H1 (cell line): ENCODE measurements at regions not wholly inside any gene's neighbourhood (a gene's known extent, or its start where the extent isn't known, plus 50 kb on each side); places are given as distances from the start of the nearest gene placed in this dataset.

Source experiments
- RNF2 ChIP-seq: fragments of 200-900, 300-1000 bp; sonication (generic); IDR thresholded peaks from 2 replicates; pipeline ENCODE4 v1.7.1; 2016; ENCODE audit warnings: borderline replicate concordance, low read depth, mild to moderate bottlenecking, antibody characterized with exemption, low read length; ENCODE audit not compliant: poor library complexity, severe bottlenecking; ENCODE audit errors: missing control alignments
- TAF1 ChIP-seq: IDR thresholded peaks from 2 replicates; pipeline ENCODE4 v1.6.1; 2011; ENCODE audit warnings: mild to moderate bottlenecking, low read depth, low read length
- TF ChIP-seq, protein P1 (sequence below): IDR thresholded peaks from 2 replicates; pipeline ENCODE4 v1.6.1; 2011; ENCODE audit warnings: low read length, improper control_type of control experiment

DNA sequence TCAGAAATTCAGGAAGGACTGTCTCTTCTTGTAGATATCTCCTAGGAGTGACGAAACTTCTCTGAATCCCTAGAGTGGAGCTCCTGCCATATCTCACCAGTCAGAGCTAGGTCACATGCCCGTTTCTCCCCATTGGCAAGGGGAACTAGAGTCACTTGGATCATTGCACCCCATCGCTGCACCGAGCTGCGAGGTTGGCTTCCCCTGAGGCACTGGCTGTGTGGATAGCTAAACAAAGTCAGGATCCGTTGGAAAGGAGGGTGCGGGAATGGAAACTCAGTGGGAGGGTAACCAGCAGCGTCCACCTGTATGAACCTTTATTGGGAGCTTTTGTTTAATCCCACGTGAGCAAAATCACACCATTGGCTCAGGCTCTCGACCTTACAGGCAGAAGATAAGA, 283.8 kb downstream of the BRD1 start (continued):
- TF ChIP-seq, protein P1, sequence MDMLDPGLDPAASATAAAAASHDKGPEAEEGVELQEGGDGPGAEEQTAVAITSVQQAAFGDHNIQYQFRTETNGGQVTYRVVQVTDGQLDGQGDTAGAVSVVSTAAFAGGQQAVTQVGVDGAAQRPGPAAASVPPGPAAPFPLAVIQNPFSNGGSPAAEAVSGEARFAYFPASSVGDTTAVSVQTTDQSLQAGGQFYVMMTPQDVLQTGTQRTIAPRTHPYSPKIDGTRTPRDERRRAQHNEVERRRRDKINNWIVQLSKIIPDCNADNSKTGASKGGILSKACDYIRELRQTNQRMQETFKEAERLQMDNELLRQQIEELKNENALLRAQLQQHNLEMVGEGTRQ: no peak
- TF ChIP-seq RNF2 (no peak), TAF1 (no peak)
